Fibroblast of lung (primary cell): ENCODE measurements at regions not wholly inside any gene's neighbourhood (a gene's known extent, or its start where the extent isn't known, plus 50 kb on each side); places are given as distances from the start of the nearest gene placed in this dataset.

Experiments
- CTCF ChIP-seq, 2 donors: IDR thresholded peaks in 1 of 2; conservative IDR thresholded peaks in 1 of 2; 1 replicate in 1 of 2; 2 replicates in 1 of 2; pipeline ENCODE4 v1.5.1; 2011 to 2012; ENCODE audit warnings: low read length in 2 of 2, control low read depth in 1 of 2, inconsistent platforms in 1 of 2, low read depth in 1 of 2, mild to moderate bottlenecking in 1 of 2
- EZH2 ChIP-seq: IDR thresholded peaks from 2 replicates; pipeline ENCODE4 v1.5.1; 2012; ENCODE audit warnings: low read length, control low read depth, mild to moderate bottlenecking; ENCODE audit errors: missing control alignments

- TF ChIP-seq CTCF (conservative IDR thresholded peaks at IDR 0.05 in 1 of 2, IDR thresholded peaks at IDR 0.05 in 1 of 2; ENCODE audit: low read depth in 1 of 2, low read length in 2 of 2), result no peak
- TF ChIP-seq EZH2, result no peak
Measured at GRCh38 chr15:20353966-20354883, 187.4 kb downstream of the GOLGA6L6 start.
